Endothelial cell of umbilical vein (primary cell): ENCODE measurements at regions not wholly inside any gene's neighbourhood (a gene's known extent, or its start where the extent isn't known, plus 50 kb on each side); places are given as distances from the start of the nearest gene placed in this dataset.

ENCODE experiments used
- BruUV-seq: library from RNA; stranded (reverse); fragments of 400-500 nt; replicated peaks from 2 replicates; lab custom pipeline; 2021; lab: Mats Ljungman, UMichigan
- CTCF ChIA-PET: fragments of 300-600, 350-600 bp; sonication (Branson Sonifier 250); formaldehyde crosslinking; loops from one replicate; lab custom pipeline; 2021; ENCODE audit warnings: antibody characterized with exemption, inconsistent platforms; lab: Charles Lee
- POLR2A ChIA-PET: fragments of 300-600, 350-600 bp; sonication (Branson Sonifier 250); formaldehyde crosslinking; loops from one replicate; lab custom pipeline; 2021; ENCODE audit warnings: antibody characterized with exemption, inconsistent platforms; lab: Charles Lee
- DNase-seq: peaks from one replicate; pipeline ENCODE4 v3.0.0-alpha.2; 2011; ENCODE audit warnings: low read depth, low spot score
- FAIRE-seq: peaks from 2 replicates; lab custom pipeline; 2011; peaks lifted over from hg19 to GRCh38; lab: Jason Lieb, UNC
- H2AFZ ChIP-seq: 2 replicates; pipeline ENCODE4 v1.6.0; 2012; ENCODE audit warnings: low read depth, low read length, control low read depth, inconsistent platforms
- H3K27ac ChIP-seq: 2 replicates; pipeline ENCODE4 v1.5.1; 2011; ENCODE audit warnings: low read depth, mild to moderate bottlenecking, control low read depth, low read length, moderate library complexity; ENCODE audit not compliant: insufficient read depth
- H3K27me3 ChIP-seq, 2 experiments: 2 replicates each; pipeline versions ENCODE4 v1.6.0 to v1.6.1; 2011; ENCODE audit warnings: low read length in 2 of 2, mixed read lengths in 1 of 2; ENCODE audit not compliant: control insufficient read depth in 2 of 2, insufficient read depth in 2 of 2
- H3K36me3 ChIP-seq, 2 experiments: 2 replicates in 1 of 2; 3 replicates in 1 of 2; pipeline ENCODE4 v1.5.1; 2011; ENCODE audit warnings: low read length in 2 of 2, mild to moderate bottlenecking in 1 of 2, moderate library complexity in 1 of 2; ENCODE audit not compliant: control insufficient read depth in 2 of 2, insufficient read depth in 2 of 2; ENCODE audit errors: extremely low read depth in 1 of 2
- H3K4me1 ChIP-seq: 3 replicates; pipeline ENCODE4 v1.5.1; 2011; ENCODE audit warnings: mild to moderate bottlenecking, low read length; ENCODE audit not compliant: control insufficient read depth, insufficient read depth; ENCODE audit errors: extremely low read depth
- H3K4me2 ChIP-seq: 2 replicates; pipeline ENCODE4 v1.6.1; 2011; ENCODE audit warnings: low read length, control low read depth, mixed read lengths; ENCODE audit not compliant: insufficient read depth
- H3K4me3 ChIP-seq, 3 experiments: fragments of 200-600 bp in 1 of 3; sonication (generic), shearing (Covaris generic) in 1 of 3; replicated peaks in 1 of 3; 2 replicates each; pipeline ENCODE4 v1.5.1; 2011 to 2016; ENCODE audit warnings: control low read depth in 3 of 3, low read length in 3 of 3, mild to moderate bottlenecking in 2 of 3, inconsistent platforms in 1 of 3, low read depth in 1 of 3, moderate library complexity in 1 of 3; ENCODE audit not compliant: insufficient read depth in 1 of 3
- H3K79me2 ChIP-seq: 2 replicates; pipeline ENCODE4 v1.6.0; 2012; ENCODE audit warnings: low read length, inconsistent platforms; ENCODE audit not compliant: control insufficient read depth, insufficient read depth
- H3K9ac ChIP-seq: replicated peaks from 2 replicates; pipeline ENCODE3; 2011; ENCODE audit warnings: low read length, control low read depth; ENCODE audit not compliant: insufficient read depth; ENCODE audit errors: extremely low read depth
- H3K9me1 ChIP-seq: replicated peaks from 3 replicates; pipeline ENCODE4 v1.6.0; 2011; ENCODE audit warnings: mild to moderate bottlenecking, low read length; ENCODE audit not compliant: control insufficient read depth, insufficient read depth; ENCODE audit errors: extremely low read depth
- H3K9me3 ChIP-seq: replicated peaks from 2 replicates; pipeline ENCODE4 v1.5.1; 2012; ENCODE audit warnings: low read length, inconsistent platforms; ENCODE audit not compliant: control insufficient read depth, insufficient read depth
- H4K20me1 ChIP-seq: replicated peaks from 2 replicates; pipeline ENCODE3; 2011; ENCODE audit warnings: mild to moderate bottlenecking, low read length; ENCODE audit not compliant: control insufficient read depth, insufficient read depth; ENCODE audit errors: extremely low read depth
- EZH2 ChIP-seq: IDR thresholded peaks from 2 replicates; pipeline ENCODE4 v1.6.1; 2012; ENCODE audit warnings: borderline replicate concordance, low read depth, mild to moderate bottlenecking, moderate library complexity, low read length, inconsistent platforms; ENCODE audit not compliant: severe bottlenecking
- FOS ChIP-seq: IDR thresholded peaks from 2 replicates; pipeline ENCODE4 v1.6.1; 2011; ENCODE audit warnings: mild to moderate bottlenecking, low read length, moderate library complexity, borderline replicate concordance; ENCODE audit not compliant: insufficient read depth
- GATA2 ChIP-seq: IDR thresholded peaks from 2 replicates; pipeline ENCODE4 v1.7.0; 2011; ENCODE audit warnings: low read depth, mild to moderate bottlenecking, moderate library complexity, mixed read lengths, low read length; ENCODE audit not compliant: insufficient read length, insufficient read depth
- JUN ChIP-seq: IDR thresholded peaks from 2 replicates; pipeline ENCODE4 v1.6.1; 2011; ENCODE audit warnings: borderline replicate concordance, low read depth; ENCODE audit not compliant: insufficient read length, insufficient read depth
- MYC ChIP-seq: IDR thresholded peaks from one replicate; pipeline ENCODE4 v1.6.1; 2011; ENCODE audit warnings: mild to moderate bottlenecking, low read depth, low read length
- POLR2A ChIP-seq: IDR thresholded peaks from 2 replicates; pipeline ENCODE4 v1.6.1; 2012; ENCODE audit warnings: low read depth, mild to moderate bottlenecking, control low read depth, low read length
- POLR2AphosphoS5 ChIP-seq: IDR thresholded peaks from 2 replicates; pipeline ENCODE4 v1.6.1; 2012; ENCODE audit warnings: low read depth, mild to moderate bottlenecking, control low read depth, low read length, moderate library complexity; ENCODE audit not compliant: insufficient read depth
- dilution Hi-C: fragments of 300-500 bp; cut with MboI; formaldehyde crosslinking; loops from one replicate; pipeline ENCODE4 v1.15.0; 2019; ENCODE audit warnings: low sequenced_read_pairs; ENCODE audit not compliant: extremely low pct_ligation_motif_present
- intact Hi-C: fragments of 100-400 bp; cut with micrococcal nuclease; formaldehyde crosslinking; loops from one replicate; pipeline ENCODE4 v1.10.0; 2022
- TF ChIP-seq, protein P1 (sequence below): IDR thresholded peaks from 2 replicates; pipeline ENCODE4 v1.6.1; 2011; ENCODE audit not compliant: insufficient read depth, insufficient read length
- TF ChIP-seq, protein P2 (sequence below), 2 donors: IDR thresholded peaks; 1 replicate in 1 of 2; 2 replicates in 1 of 2; pipeline ENCODE4 v1.5.1; 2011; ENCODE audit warnings: low read length in 2 of 2, mild to moderate bottlenecking in 2 of 2, moderate library complexity in 2 of 2, control low read depth in 1 of 2, inconsistent platforms in 1 of 2, low read depth in 1 of 2; ENCODE audit not compliant: insufficient read depth in 1 of 2; ENCODE audit errors: extremely low read depth in 1 of 2

DNA sequence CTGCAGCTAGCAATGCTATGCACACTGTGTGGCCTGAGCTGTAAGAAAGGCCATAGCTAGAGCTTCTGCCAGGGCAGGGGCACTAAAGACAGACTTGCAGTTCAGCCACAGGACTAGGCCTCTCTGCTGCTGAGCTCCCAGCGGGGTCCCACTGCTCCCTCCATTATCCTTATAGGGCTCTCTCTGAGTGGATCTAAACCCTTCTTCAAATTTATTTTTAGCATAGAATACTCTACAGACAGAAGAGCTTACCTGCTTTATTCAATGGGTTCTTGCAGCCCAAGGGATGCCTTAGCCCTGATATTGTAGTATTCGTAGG, 100.9 kb upstream of the MLN start:
- DNase-seq (no peak), FAIRE-seq (no peak)
- H3K4me2 ChIP-seq = no peak overlapping the region
- no peaks in the 10 kb centered on the region for H3K36me3 ChIP-seq
- CTCF ChIA-PET = interaction anchor here (0.8 kb wide), 1 partner anchor 11 kb away, joined by 3 read pairs; no protein-coding TSS in a partner anchor
- no peaks in the 10 kb centered on the region for H3K9me1 ChIP-seq
- no peaks in the 10 kb centered on the region for H3K4me1 ChIP-seq
- no peak overlapping the region for H3K4me3 ChIP-seq
- no peak overlapping the region for H3K27ac ChIP-seq
- BruUV-seq = no TSS peak
- POLR2A ChIA-PET = no interaction called here
- TF ChIP-seq, protein P1, sequence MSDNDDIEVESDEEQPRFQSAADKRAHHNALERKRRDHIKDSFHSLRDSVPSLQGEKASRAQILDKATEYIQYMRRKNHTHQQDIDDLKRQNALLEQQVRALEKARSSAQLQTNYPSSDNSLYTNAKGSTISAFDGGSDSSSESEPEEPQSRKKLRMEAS = no peak
- no peak for TF ChIP-seq POLR2AphosphoS5
- TF ChIP-seq JUN = no peak
- TF ChIP-seq GATA2 = no peak
- TF ChIP-seq FOS = no peak
- no peak for TF ChIP-seq EZH2
- no peak for TF ChIP-seq POLR2A
- no peak for TF ChIP-seq MYC
- TF ChIP-seq, protein P2, sequence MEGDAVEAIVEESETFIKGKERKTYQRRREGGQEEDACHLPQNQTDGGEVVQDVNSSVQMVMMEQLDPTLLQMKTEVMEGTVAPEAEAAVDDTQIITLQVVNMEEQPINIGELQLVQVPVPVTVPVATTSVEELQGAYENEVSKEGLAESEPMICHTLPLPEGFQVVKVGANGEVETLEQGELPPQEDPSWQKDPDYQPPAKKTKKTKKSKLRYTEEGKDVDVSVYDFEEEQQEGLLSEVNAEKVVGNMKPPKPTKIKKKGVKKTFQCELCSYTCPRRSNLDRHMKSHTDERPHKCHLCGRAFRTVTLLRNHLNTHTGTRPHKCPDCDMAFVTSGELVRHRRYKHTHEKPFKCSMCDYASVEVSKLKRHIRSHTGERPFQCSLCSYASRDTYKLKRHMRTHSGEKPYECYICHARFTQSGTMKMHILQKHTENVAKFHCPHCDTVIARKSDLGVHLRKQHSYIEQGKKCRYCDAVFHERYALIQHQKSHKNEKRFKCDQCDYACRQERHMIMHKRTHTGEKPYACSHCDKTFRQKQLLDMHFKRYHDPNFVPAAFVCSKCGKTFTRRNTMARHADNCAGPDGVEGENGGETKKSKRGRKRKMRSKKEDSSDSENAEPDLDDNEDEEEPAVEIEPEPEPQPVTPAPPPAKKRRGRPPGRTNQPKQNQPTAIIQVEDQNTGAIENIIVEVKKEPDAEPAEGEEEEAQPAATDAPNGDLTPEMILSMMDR (IDR thresholded peaks at IDR 0.05; ENCODE audit: extremely low read depth in 1 of 2, insufficient read depth in 1 of 2, low read depth in 1 of 2, low read length in 2 of 2) = no peak
- H3K9ac ChIP-seq = no peak overlapping the region
- no peaks in the 10 kb centered on the region for H4K20me1 ChIP-seq
- H3K79me2 ChIP-seq = no peaks in the 10 kb centered on the region
- peaks cover 2 to 5% of the 10 kb centered on the region in 2 experiments for H3K27me3 ChIP-seq
- H2AFZ ChIP-seq = no peak overlapping the region
- no peaks in the 10 kb centered on the region for H3K9me3 ChIP-seq
- intact Hi-C loops = no loop called here
- dilution Hi-C loops = no loop called here
